Left lung (tissue), 4 donors: ENCODE measurements at regions not wholly inside any gene's neighbourhood (a gene's known extent, or its start where the extent isn't known, plus 50 kb on each side); places are given as distances from the start of the nearest gene placed in this dataset.

ENCODE experiments used
- ATAC-seq: fragments of 200-7000 bp; cut with Tn5 transposase; one replicate; pipeline ENCODE4 v1.9.1; 2020; ENCODE audit warnings: moderate library complexity
- DNase-seq, 4 donors: peaks; one replicate each; pipeline ENCODE4 v3.0.0-alpha.2; 2013 to 2020
- H3K27ac ChIP-seq, 2 donors: fragments of 200-600 bp; sonication (generic) in 1 of 2; one replicate each; pipeline versions ENCODE4 v1.5.0 to v1.8.0; 2020 to 2021
- H3K27me3 ChIP-seq, 2 donors: fragments of 200-600 bp; sonication (generic) in 1 of 2; one replicate each; pipeline versions ENCODE4 v1.5.0 to v1.8.0; 2020 to 2021
- H3K36me3 ChIP-seq, 2 donors: fragments of 200-600 bp; sonication (generic) in 1 of 2; one replicate each; pipeline versions ENCODE4 v1.5.0 to v1.8.0; 2020 to 2021
- H3K4me1 ChIP-seq, 2 donors: fragments of 200-600 bp; one replicate each; pipeline ENCODE4 v1.8.0; 2021
- H3K4me3 ChIP-seq, 2 donors: fragments of 200-600 bp; sonication (generic) in 1 of 2; one replicate each; pipeline versions ENCODE4 v1.5.0 to v1.8.0; 2020 to 2021; ENCODE audit warnings: mild to moderate bottlenecking in 1 of 2
- H3K9me3 ChIP-seq, 2 donors: fragments of 200-600 bp; sonication (generic) in 1 of 2; one replicate each; pipeline versions ENCODE4 v1.5.0 to v1.8.0; 2020 to 2021
- intact Hi-C, 2 donors: fragments of 100-400 bp; cut with DNase I; formaldehyde crosslinking; loops; one replicate each; pipeline versions ENCODE4 v1.11.2 to v1.14.2; 2022
- TF ChIP-seq, protein P1 (sequence below), 2 donors: fragments of 200-600 bp; sonication (generic) in 1 of 2; IDR thresholded peaks; one replicate each; pipeline versions ENCODE4 v1.5.0 to v1.8.0; 2021; ENCODE audit warnings: antibody characterized with exemption in 2 of 2
- donor health status: DM: no; HTN: yes; CAD: no.
- donor health status: DM: no; HTN: no; CAD: no.

DNA sequence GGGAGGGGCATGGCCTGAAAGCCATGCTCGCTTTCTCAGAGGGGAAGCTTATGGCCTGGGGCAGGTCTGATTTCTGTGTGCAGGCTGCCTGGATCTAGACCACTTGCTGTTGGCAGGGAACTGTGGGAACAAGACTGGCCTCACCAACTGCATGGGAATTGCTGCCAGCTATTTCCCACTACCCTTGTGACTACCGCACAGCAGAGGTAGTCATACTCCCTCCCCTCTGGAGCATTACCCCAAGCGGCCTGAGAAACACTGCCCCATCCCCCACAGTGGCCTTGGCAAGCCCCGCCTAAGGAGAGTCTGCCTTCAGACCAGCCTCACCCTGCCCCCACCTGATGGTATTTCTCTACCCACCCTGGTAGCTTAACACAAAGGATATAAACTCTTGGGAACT, 199.4 kb upstream of the CADM2 start:
- Histone ChIP-seq H3K27ac (no peak overlapping the region), H3K4me3 (no peak overlapping the region), H3K4me1 (no peaks in the 10 kb centered on the region), H3K27me3 (no peaks in the 10 kb centered on the region), H3K36me3 (no peaks in the 10 kb centered on the region), H3K9me3 (no peaks in the 10 kb centered on the region)
- ATAC-seq (no peak), DNase-seq (no peak)
- intact Hi-C loops, result no loop called here
- TF ChIP-seq, protein P1, sequence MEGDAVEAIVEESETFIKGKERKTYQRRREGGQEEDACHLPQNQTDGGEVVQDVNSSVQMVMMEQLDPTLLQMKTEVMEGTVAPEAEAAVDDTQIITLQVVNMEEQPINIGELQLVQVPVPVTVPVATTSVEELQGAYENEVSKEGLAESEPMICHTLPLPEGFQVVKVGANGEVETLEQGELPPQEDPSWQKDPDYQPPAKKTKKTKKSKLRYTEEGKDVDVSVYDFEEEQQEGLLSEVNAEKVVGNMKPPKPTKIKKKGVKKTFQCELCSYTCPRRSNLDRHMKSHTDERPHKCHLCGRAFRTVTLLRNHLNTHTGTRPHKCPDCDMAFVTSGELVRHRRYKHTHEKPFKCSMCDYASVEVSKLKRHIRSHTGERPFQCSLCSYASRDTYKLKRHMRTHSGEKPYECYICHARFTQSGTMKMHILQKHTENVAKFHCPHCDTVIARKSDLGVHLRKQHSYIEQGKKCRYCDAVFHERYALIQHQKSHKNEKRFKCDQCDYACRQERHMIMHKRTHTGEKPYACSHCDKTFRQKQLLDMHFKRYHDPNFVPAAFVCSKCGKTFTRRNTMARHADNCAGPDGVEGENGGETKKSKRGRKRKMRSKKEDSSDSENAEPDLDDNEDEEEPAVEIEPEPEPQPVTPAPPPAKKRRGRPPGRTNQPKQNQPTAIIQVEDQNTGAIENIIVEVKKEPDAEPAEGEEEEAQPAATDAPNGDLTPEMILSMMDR (IDR thresholded peaks at IDR 0.05), result no peak

DNA sequence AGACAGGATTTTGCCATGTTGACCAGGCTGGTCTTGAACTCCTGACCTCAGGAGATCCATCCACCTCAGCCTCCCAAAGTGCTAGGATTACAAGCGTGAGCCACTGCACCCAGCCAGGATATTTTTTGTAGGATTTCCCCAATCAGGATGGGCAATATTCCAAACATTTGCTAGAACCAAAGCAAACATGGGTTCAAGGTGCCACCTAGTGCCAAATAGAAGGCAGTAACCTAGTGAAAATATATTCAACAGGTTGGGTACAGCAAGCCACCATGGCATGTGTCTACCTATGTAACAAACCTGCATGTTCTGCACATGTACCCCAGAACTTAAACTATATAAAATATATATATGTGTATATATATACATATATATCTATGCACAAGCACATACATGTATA, 185.9 kb upstream of the CADM2 start:
- H3K9me3 ChIP-seq, result peaks cover 0 to 21% of the 10 kb centered on the region in 2 donors
- intact Hi-C loops, result no loop called here
- TF ChIP-seq, protein P1 (IDR thresholded peaks at IDR 0.05), result no peak
- no peaks in the 10 kb centered on the region for H3K27me3 ChIP-seq
- H3K4me3 ChIP-seq, result no peak overlapping the region
- ATAC-seq (peak; percentile 41), DNase-seq (no peak)
- no peak overlapping the region for H3K27ac ChIP-seq
- no peaks in the 10 kb centered on the region for H3K4me1 ChIP-seq
- H3K36me3 ChIP-seq, result no peaks in the 10 kb centered on the region

DNA sequence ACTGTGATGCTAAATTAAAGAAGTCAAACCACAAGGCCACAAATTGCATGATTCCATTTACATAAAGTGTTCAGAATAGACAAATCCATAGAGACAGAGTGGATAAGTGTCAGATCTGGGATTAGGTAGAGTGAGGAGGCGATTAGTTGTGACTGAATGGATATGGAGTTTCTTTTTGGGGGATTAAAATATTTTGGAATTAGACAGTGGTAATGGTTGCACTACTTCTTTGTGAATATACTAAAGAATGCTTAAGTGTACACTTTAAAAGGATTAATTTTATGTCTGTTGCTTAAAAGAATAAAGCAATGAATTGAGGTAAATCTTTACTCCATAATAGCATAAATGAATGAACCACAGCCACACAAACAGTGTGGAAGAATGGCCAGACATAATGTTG, 175.5 kb upstream of the CADM2 start:
- no peaks in the 10 kb centered on the region for H3K27me3 ChIP-seq
- ATAC-seq (no peak), DNase-seq (no peak)
- H3K4me3 ChIP-seq, result no peak overlapping the region
- peaks cover 0 to 5% of the 10 kb centered on the region in 2 donors for H3K9me3 ChIP-seq
- no peaks in the 10 kb centered on the region for H3K4me1 ChIP-seq
- TF ChIP-seq, protein P1 (IDR thresholded peaks at IDR 0.05), result no peak
- intact Hi-C loops, result no loop called here
- no peaks in the 10 kb centered on the region for H3K36me3 ChIP-seq
- H3K27ac ChIP-seq, result no peak overlapping the region

DNA sequence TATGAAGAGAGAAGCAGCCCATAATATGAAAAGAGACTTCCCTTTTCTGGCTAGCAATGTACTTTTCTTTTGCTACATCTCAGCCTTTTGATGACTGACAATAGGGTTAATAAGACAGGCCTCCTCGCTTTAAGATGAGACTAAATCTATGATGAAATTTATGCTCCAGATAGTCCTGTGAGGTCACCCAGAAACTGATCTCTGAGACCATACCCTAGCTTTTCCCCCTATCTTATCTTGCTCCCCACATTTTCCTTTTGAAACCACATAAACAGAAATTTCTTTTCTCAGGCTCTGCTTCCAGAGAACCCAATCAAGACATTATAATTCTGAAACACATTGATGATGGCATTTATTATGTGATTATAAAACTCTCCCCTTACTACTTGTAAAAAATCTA, 168.8 kb upstream of the CADM2 start:
- Histone ChIP-seq H3K4me3 (no peak overlapping the region), H3K27me3 (no peaks in the 10 kb centered on the region), H3K27ac (no peak overlapping the region), H3K4me1 (no peaks in the 10 kb centered on the region), H3K36me3 (no peaks in the 10 kb centered on the region), H3K9me3 (no peaks in the 10 kb centered on the region)
- TF ChIP-seq, protein P1 (IDR thresholded peaks at IDR 0.05), result no peak
- intact Hi-C loops, result no loop called here
- ATAC-seq, result no peak
- DNase-seq, result no peak

DNA sequence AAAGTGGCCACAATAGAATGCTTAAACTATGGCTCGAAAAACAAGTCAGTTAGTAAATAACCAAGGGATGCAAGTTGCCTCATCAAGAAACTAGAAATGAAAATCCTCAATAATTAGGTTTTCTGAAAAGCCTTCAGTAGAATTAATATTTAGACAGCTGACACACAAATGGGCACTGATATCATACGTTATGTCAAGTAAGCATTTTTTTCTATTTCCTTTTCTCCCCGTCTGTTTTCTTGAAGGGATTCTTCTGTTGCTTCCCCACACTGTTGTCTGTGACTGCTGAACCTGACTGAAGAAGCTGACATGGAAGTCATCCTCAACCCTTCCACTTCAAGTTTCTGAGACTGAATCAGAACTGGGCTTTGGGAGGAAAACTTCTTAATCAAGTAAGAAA, 151.8 kb upstream of the CADM2 start:
- DNase-seq (no peak), ATAC-seq (no peak)
- Histone ChIP-seq H3K9me3 (peaks cover 0 to 2% of the 10 kb centered on the region in 2 donors), H3K27me3 (no peaks in the 10 kb centered on the region), H3K4me1 (no peaks in the 10 kb centered on the region), H3K27ac (no peak overlapping the region), H3K4me3 (no peak overlapping the region), H3K36me3 (no peaks in the 10 kb centered on the region)
- TF ChIP-seq, protein P1 (IDR thresholded peaks at IDR 0.05), result no peak
- intact Hi-C loops, result no loop called here
